Stimulated activated CD4-positive, alpha-beta T cell treated with anti-CD3 and anti-CD28 coated beads, Interleukin-2, amount 100 ng/mL, for 24 hours (primary cell): ENCODE measurements at regions not wholly inside any gene's neighbourhood (a gene's known extent, or its start where the extent isn't known, plus 50 kb on each side); places are given as distances from the start of the nearest gene placed in this dataset.

ENCODE experiments used
- DNase-seq, 2 donors: peaks; one replicate each; pipeline ENCODE4 v3.0.0-alpha.2; 2020

GRCh38 chr5:28544501-28544900, 1506.1 kb upstream of the CDH9 start:
- no peak for DNase-seq

DNA sequence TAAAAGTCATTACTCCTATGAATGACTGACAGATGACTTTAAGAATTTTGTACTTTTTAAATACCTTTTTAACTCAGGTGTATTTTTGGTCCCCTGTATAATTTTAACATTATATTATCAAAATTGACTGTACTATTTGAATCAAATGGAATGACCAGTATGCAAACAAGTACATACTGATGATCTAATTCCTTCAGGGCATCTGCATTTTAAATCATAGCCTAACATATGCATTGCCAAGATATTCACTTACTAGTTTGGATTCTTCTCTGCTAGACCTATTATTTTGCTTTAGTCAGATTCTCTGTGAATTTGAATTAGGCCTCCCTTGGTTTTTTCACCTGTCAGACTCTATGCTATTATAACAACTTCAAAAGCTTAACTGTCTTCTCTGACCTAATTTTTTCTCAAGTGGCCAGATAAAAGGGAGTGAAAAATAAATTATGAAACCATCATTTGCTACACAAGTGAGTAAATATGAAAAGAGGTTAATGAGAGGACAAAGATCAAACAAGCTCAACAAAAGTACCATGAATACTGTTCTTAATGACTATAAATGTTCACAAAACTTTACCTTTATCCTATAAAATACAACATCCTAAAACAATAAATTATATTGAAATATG, 1505.2 kb upstream of the CDH9 start:
- DNase-seq: no peak

GRCh38 chr5:28542987-28543386, 1504.6 kb upstream of the CDH9 start:
- no peak for DNase-seq

DNA sequence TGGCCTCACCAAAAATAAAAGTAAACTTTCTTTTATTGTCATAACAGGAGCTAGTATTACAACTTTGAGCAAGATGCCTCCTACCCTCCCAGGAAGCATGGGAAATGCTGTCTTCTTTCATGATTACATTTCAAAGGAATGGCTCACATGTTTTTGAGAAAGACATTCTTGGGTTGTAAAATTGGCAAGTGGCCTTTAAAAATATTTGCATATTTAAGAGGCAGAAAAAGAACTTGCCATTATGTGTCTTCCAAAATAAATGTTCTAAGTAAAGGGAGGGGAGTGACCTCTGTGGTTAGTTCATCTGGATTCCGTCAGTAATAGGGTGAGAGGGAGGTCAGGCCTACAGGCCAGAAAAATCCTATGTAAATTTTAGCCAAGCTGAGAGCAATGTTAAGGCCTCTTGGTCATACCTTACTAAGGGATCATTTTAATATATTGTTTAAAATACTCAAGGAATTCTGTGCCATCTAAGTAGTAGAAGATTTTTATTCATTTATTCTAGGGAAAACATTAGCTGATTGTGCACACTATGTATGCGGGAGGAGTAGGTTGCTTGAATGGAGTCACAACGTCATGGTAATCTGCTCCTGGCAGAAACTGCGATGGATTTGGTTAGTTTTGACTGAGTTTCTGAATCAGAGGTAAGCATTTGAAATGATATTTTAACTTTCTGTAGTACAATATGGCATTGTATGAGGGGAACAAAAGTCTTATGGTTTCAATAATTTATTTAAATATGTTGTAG, 1485.7 kb upstream of the CDH9 start:
- DNase-seq: no peak

GRCh38 chr5:28523416-28523815, 1485.0 kb upstream of the CDH9 start:
- DNase-seq: no peak

DNA sequence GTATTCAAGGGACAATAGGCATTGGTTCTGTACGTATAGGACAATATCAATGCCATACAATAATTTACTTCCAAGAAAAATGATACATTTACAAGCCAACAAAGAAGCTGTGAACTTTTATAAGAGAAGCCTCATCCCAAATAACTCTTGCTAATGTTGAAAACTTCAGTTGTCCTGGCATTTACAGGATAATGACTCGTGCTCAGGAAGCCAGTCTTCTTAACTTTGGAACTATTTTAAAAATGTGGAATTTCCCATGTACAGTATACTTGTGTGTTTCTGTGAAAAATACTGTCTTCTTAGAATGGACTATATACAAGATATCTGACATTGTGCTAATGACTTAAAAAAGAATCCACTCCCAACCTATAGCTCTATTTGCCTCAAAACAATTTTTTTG, 1479.3 kb upstream of the CDH9 start:
- DNase-seq: no peak

- no peak for DNase-seq
Observed at GRCh38 chr5:28516722-28517121, 1478.3 kb upstream of the CDH9 start.

DNA sequence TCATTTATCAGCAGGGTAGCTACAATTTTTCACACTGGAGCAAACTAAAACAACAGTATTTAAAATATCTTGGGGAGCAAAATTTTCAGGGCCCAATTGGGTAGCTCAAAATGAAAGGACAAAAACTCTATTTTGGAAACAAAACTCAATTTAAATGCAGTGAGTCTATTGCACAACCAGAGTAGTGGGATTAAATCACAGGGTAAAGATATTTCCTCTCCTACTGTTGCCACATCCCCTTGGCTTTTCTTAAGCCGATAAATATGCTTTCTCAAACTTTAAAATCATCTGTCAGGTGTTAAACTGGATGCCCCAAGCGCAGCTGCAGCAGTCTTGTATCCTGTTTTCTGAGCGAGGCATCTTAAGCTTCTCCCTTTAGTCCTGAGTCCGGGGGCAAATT, 1474.3 kb upstream of the CDH9 start:
- no peak for DNase-seq

GRCh38 chr5:28505121-28505520, 1466.7 kb upstream of the CDH9 start:
- no peak for DNase-seq

DNA sequence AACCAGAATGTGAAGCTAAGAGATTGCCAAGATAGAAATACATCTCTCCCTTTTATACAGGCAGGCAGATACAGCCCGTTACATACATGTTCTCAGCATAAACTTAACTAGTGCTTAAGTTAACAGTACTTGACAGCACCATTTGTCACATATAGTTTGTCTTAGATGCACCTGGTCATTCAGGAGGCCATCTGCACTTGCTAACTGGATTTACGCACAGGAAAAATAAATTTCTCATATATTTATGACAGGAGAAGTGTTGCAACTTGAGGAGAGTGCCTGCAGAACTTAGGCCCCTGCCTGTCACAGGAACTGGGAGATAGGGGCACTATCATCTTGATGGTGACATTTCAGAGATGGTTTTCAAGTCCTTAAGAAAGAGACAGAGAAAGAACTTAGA, 1462.1 kb upstream of the CDH9 start:
- no peak for DNase-seq

GRCh38 chr5:28499766-28500290, 1461.4 kb upstream of the CDH9 start:
- no peak for DNase-seq

DNA sequence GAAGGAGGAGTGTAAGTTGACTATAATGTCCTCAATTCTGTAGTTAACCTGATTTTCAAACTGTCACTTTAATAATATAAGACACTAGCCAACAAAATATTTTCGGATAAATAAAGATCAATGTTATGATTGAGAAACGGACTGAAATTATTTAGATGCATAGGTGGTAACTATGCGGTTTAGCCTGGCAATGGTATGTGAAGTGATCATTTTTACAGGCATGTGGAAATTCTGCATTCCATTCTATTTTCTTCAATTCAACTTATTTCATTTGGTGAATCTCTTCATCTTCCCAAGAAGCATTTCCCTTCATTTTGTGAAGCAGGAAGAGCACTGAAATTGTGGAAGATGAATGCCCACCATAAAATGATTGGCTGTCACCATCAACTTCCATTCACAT, 1457.5 kb upstream of the CDH9 start:
- DNase-seq: no peak

- no peak for DNase-seq
Observed at GRCh38 chr5:28493456-28493855, 1455.1 kb upstream of the CDH9 start.

DNA sequence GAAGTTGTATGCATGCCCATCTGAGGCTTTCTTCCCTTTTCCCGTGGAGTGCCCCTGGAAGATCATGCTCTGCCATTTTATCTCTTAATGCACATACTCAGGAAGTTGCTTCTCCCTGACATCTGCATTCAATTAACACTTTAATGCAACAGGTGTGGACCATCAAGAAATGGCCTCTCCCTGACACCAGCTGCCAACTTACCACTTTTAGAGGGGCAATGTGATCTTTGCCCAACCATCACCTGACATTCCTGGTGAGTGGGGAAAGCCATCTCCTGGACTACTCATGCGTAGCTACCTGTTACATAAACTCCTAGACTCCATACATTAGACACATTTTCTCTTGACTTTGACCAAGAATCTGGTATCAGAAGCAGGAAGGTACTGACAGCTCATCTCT, 1450.4 kb upstream of the CDH9 start:
- no peak for DNase-seq

DNA sequence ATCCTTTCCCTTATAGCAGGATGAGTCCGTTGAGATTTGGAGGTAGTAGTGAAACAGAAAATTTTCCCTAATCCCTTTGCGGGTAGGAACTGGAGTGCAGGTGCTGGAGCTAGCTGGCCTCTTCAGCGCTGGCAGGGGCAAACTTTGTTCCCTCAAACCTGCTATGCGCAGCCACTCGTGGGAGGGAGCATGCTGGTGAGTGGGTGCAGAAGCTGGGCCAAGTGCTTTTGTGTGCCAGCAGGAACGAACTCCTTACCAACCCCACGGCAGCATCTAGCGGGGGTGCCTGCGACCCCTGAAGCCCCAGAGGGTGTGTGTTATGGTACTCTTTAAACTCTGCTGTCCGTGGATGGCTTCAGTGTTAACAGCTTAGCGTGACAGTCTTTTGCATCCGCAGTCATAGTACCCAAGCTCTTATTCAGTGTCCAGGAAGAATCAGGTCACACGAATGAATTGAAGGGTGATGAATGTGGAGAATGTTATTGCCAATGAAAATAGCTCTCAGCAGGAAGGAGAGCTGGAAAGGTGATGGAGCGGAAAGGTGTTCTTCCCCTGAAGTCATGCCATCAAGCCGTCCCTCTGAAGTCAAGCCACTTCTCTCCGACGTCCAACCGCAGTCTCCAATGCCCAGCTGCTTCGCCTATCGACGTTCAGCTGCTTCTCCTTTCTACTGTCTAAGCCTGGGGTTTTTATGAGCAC, 1445.1 kb upstream of the CDH9 start:
- no peak for DNase-seq

- DNase-seq: no peak
Observed at GRCh38 chr5:28473531-28474107, 1435.2 kb upstream of the CDH9 start.

GRCh38 chr5:28468166-28468565, 1429.8 kb upstream of the CDH9 start:
- DNase-seq: no peak

DNA sequence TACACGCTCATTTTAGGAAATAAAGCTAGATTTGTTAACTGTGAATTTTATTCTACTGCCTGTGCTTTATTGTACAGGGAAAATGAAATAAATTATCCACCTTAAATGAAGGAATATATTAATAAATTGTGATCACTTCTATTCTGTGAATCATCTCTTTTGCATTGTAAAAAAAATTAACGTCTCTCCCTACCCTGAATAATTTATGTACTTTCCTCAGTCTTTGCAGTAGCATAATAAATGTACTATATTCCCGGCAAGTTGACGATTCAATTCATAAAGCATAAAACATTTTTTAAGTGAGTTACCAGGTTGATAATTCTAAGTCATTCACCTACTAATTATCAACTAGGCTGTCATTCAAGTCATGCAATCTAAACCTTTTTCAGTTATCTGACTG, 1425.3 kb upstream of the CDH9 start:
- no peak for DNase-seq

GRCh38 chr5:28451483-28451882, 1413.1 kb upstream of the CDH9 start:
- DNase-seq: no peak

GRCh38 chr5:28450997-28451396, 1412.6 kb upstream of the CDH9 start:
- no peak for DNase-seq

- no peak for DNase-seq
Observed at GRCh38 chr5:28448791-28449190, 1410.4 kb upstream of the CDH9 start.

GRCh38 chr5:28430565-28431178, 1392.3 kb upstream of the CDH9 start:
- DNase-seq: no peak

- DNase-seq: no peak
Observed at GRCh38 chr5:28421141-28421540, 1382.8 kb upstream of the CDH9 start.
